SK-MEL-5 (cell line): ENCODE measurements at regions not wholly inside any gene's neighbourhood (a gene's known extent, or its start where the extent isn't known, plus 50 kb on each side); places are given as distances from the start of the nearest gene placed in this dataset.
A peak's percentile ranks its signal among the peaks of the same experiment; 100 is the strongest.

Experiments used
- DNase-seq: peaks from one replicate; pipeline ENCODE4 v3.0.0-alpha.2; 2016; ENCODE audit warnings: low read depth, low spot score
- in situ Hi-C: cut with HindIII; loops from 2 replicates; pipeline ENCODE4 v1.10.0; 2016; ENCODE audit warnings: low sequenced_read_pairs, high pct_unique_total_duplicates, low pct_unique_long_range_greater_than_20kb

DNA sequence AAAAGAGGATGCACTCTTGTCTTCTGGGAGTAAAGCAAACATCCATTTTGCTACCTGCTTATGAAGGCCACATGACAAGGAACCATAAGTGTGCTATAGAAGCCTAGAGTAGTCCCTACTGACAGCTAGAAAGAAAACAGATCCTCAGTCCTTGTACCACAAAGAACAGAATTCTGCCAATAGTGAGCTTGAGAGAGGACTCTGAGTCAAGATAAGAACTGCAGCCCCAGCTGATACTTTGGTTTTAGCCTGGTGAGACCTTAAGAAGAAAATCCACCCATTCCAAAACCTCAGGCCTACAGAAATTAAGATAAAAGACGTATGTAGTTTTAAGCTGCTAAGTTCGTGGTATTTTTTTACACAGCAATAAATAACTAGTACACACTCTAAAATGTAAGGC, 914.6 kb downstream of the PCDH19 start:
- no peak for DNase-seq
- in situ Hi-C loops = no loop called here

DNA sequence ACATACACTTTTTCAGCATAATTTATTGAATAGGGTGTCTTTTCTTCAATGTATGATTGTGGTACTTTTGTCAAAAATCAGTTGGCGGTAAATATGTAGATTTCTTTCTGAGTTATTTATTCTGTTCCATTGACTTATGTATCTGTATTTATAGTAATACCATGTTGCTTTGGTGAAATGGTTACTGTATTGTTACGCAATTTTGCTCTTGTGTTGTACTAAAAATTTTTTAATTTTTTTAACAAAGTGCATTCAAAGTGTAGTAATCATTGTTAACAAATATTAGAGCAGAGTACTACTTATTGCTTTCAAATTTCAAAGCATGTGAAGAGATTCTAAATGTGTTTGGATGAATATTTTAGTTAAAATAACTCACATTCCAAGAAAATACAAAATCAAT, 915.4 kb downstream of the PCDH19 start:
- no peak for DNase-seq
- in situ Hi-C loops = no loop called here

DNA sequence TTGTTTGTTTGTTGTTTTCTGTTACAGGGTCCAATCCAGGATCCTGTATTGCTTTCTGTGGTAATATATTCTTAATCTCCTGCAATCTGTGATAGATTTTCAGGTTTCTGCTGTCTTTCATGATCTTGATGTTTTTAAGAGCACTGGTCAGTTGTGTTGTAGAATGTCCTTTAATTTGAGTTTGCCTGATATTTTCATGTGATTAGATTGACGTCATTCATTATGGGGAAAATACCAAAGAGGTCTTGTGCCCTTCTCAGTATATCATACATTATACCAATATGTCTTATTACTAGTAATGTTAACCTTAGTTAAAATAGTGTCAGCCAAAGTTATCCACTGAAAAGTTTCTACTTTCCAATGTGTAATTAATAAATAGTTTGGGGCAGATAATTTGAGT, 929.3 kb downstream of the PCDH19 start:
- peak; percentile 55 for DNase-seq
- in situ Hi-C loops = no loop called here

DNA sequence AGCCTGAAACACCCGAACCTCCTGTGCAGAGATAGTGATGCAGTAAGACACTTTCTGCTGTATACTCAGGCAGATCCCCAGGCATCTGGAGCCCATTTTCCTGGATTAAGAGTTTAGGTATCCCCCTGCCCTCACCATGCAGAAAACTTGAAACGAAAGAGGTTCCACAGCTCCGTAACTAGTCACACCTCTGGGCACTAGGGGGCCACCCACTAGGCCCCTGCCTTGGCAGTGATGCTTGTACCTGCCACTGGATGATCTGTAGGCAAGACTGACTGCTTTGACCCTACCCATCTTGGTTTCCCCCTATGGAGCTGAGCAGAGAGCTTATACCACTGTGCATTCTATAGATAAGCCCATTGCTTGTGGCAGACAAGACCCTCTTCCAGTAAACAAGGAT, 940.6 kb downstream of the PCDH19 start:
- no peak for DNase-seq
- in situ Hi-C loops = no loop called here

DNA sequence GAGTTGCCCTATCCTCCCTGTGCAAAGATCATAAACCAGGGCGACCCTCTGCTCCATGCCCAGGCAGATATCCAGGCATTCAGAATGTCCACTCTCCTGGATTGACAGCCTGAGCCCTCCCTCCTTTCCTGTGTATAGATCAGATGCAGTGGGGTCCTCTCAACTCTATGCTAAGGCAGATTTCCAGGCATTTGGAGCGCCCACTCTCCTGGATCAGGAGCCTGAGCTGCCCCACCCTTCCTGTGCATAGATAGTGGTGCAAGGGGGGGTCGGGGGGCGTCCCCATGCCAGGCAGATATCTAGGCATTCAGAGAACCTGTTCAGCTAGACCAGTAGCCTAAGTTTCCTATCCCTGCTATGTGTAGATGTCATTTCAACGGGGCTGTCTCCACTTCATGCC, 941.1 kb downstream of the PCDH19 start:
- in situ Hi-C loops = no loop called here
- no peak for DNase-seq

DNA sequence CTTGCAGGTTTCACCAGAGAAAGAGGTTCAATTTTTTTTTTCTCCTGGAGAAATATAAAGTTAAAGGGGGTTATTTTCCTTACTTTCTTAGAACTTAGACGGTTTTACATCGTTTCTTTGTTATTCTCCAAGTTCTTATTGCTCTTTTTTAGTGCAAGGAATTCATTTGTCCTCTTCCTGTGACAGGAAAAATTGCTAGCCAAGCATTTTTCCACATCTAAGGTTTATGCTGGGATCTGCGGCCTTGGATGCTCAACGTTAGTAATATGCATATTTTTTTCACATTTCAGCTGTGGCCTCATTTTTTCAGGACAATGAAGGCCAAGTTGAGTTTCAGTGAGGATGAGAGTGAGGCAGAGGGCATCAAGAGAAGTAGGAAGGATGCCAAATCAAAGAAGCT, 948.9 kb downstream of the PCDH19 start:
- in situ Hi-C loops = no loop called here

DNA sequence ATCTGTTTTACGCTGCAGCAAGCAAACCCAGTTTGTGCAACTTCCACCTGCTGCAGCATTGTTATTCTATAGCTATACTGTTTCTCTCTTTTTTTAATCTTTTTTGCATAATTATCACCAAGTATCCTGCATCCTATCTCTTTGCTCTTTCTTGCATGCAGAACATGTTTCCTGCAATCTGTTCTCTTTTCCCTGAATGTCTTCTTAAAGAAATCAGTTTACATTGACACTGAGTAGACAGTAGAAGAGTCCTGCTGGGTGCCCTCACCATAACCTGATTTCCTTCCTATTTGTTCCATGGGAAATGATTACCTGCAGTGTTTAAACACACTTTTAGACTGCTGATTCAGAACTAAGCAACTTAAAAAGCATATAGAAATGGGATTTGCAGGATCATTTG, 964.7 kb downstream of the PCDH19 start:
- in situ Hi-C loops = no loop called here
- DNase-seq = no peak

More for the DNA sequence above, 948.9 kb downstream of the PCDH19 start:
- DNase-seq = no peak

DNA sequence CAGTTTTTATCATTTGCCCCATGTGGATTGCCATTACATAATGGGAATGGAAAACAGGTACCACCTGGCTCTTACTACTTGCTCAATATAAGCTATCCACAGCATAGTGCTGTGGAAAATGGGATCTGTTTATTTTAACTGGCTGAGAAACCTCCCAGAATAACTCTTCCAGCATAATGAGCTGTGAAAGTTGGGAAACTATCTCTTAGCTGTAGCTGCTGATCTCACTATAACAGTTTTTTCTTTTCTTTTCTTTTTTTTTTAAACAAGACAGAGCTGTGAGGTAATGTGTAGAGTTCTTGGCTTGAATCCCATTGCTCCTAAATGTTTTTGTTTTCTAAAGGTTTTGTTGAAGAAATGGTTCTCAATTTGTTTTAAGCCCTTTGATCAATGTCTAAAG, 988.3 kb downstream of the PCDH19 start:
- DNase-seq = no peak
- in situ Hi-C loops = no loop called here

DNA sequence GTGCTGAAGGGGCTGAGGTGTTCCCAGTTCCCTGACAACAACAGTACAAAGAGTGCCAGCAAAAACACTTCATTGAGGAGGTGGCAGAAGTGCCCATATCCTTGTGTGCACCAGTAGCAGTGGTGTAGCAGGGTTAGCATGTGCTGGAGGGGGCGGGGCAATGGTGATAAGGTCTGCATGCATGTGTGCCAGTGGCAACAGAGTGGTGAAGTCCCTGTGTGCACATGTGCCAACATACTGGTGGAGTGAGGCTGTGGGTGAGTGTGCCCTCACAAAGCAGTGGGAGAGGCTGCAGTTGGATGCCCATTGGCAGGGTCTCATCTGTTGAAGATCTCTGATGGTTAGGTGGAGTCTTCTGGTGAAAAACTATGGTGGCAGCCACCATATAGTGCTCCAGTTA, 994.6 kb downstream of the PCDH19 start:
- no peak for DNase-seq
- in situ Hi-C loops = no loop called here

DNA sequence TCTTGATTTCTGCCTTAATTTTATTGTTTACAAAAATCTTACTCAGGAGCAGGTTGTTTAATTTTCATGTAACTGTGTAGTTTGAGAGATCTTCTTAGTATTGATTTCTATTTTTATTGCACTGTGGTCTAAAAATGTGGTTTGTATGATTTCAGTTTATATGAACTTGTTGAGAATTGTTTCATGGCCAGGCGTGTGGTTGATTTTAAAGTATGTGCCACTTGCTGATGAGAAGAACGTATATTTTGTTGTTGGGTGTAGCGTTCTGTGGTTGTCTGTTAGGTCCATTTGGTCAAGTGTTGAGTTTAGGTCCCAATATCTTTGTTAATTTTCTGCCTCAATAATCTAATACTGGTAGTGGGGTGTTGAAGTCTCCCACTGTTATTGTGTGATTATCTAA, 996.8 kb downstream of the PCDH19 start:
- no peak for DNase-seq
- in situ Hi-C loops = no loop called here

DNA sequence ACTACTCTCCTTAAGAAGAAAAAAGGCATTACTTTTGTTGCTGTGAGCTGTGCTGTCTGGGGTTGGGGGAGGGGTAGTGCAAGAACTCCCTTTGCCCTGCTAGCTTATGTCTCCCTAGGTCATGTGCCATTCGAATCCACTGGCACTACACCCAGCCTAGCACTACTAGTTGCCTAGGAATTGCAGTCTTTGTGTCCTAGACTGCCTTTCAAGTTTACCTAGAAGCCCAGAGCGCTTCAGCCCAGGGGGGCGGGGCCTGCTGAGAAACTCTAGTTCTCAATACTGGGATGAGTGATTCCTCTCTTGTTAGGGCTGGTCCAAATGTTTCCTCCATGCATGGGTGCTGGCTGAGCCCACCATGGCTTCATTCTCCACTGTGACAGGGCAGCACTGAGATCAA, 1011.5 kb downstream of the PCDH19 start:
- no peak for DNase-seq
- in situ Hi-C loops = no loop called here

DNA sequence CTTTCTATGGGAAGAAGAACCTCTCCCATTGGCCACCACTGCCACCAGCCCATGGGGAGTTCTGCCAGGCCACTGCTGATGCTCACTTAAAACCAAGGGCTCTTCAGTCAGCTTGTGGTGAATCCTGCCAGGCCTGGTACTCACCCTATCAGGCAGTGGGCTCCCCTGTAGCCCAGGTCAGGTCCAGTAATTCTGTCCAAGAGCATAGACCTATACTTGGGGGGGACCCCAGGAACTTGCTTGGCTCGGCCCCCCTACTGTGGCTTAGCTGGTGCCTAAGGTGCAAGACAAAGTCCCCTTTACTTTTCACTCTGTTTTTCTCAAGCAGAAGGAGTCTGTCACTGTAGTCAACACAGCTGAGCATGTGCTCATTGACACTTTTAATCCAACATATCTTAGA, 1012.2 kb downstream of the PCDH19 start:
- in situ Hi-C loops = no loop called here
- DNase-seq = no peak

DNA sequence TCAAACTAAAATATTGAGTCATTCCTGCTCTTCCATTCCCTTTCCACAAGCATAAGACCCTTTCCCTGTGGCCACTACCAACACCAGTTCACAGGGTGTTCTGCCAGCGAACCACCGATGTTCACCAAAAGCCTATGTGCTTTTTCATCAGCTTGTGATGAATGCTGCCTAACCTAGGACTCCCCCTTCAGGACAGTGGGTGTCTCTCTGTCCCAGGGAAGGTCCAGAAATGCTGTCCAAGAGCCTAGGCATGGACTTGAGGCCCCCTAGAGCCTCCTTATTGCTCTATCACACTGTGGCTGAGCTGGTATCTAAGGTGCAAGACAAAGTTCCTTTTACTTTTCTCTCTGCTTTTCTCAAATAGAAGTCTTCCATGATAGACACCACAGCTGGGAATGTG, 1015.6 kb downstream of the PCDH19 start:
- peak; percentile 53 for DNase-seq

DNA sequence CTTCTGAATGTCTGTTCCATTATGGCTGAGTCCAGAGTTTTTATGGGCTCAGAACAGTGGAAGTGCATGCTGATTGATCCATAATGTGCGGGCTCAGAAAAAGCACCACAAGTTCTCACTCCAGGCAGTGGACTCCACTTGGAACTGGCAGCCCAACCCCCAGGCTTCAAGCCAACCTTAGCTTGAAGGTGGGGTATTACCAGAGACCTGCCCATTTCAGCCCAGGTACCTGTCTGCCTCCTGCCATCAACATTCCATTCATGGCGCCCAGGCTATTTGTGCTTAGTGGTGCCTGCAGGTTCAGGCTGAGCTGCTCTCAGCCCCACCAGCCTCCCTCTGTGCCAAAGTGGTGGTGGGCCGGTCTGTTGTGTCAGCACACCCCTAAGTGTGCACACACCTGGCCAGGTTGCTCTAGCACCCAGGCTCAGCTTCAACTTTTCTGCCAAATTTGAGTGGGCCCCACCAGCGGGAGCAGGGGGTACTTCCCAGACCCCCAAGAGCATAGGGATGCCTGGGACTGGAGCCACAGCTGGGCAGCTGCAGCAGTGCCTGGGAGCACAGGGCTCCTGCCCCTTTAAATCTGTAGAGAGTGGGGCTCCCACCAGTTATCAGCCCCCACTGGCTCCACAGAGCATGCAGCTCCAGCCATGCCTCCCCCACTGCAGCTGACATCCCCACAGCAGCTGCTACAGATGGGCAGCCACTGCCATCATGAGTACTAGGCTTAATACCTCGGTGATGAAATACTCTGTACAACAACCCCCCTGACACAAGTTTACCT, 1025.3 kb downstream of the PCDH19 start:
- in situ Hi-C loops = no loop called here
- DNase-seq = no peak

More for the DNA sequence above, 1015.6 kb downstream of the PCDH19 start:
- in situ Hi-C loops = no loop called here

DNA sequence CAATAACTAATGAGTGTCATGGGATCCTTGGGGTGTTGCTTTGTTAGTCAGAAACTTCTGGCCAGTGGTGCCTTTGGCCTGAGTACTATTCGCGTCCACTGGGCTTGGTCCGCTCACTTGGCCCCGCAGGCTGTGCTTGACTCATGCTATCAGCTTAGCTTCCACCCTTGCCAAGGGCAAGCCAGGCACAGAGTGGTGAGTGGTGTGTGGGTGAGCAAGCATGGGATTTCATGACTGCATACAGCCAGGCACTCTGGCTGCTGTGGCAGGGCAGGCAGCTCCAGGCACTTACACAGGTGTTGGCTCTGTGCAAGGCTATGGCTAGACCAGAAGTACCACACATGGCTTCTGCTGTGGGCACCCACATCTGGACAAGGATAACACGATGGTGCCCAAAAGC, 1026.3 kb downstream of the PCDH19 start:
- in situ Hi-C loops = no loop called here
- no peak for DNase-seq

DNA sequence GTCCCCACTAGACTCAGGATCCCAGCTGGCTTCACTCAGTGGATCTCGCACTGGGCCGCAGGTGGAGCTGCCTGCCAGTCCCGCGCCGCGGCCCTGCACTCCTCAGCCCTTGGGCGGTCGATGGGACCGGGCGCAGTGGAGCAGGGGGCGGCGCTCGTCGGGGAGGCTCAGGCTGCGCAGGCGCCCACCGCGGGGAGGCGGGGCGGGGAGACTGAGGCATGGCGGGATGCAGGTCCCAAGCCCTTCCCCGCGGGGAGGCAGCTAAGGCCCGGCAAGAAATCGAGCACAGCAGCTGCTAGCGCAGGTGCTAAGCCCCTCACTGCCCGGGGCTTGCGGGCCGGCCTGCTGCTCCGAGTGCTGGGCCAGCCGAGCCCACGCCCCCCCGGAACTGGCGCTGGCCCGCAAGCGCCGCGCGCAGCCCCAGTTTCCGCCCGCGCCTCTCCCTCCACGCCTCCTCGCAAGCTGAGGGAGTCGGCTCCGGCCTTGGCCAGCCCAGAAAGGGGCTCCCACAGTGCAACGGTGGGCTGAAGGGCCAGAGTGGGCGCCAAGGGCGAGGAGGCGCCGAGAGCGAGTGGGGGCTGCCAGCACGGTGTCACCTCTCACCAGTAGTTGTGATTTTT, 1038.0 kb downstream of the PCDH19 start:
- in situ Hi-C loops = no loop called here
- no peak for DNase-seq

DNA sequence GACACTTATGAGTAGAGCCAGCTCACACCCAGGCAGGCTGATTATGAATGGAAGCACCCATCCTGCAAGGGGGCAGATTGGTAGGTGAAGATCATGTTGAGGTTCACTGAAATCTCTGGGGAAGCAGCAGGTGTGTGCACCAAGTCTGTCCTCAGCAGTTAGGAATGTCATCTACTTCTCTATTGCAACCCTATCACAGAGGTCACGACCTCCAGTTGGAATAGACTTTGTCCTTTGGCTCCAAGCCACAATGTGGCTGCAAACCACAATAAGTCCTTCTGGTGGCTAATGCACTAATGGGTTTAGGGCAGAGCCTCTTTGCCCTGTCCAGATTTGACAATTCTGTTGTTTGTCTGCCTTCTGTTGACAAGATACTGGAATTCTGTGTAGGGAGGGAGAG, 1056.7 kb downstream of the PCDH19 start:
- no peak for DNase-seq
- in situ Hi-C loops = no loop called here

DNA sequence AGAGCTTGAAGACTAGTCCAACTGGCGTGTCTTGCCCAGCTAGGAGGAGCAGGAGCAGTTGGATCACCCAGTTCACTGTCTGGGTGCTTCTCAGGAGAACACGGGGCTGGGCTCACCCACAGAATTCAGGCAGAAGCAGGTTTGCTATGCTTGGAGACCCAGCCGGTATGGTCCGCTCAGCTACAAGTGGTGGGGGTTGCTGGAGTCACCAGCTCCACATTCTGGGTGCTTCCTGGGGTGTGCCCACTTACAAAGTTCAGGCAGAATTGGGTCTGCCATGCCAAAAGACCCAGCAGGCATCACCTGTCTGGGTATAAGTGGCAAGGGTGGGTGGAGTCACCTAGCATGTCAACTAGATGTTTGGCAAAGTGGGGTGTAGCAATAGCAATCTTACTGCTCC, 1061.8 kb downstream of the PCDH19 start:
- in situ Hi-C loops = no loop called here
- no peak for DNase-seq

DNA sequence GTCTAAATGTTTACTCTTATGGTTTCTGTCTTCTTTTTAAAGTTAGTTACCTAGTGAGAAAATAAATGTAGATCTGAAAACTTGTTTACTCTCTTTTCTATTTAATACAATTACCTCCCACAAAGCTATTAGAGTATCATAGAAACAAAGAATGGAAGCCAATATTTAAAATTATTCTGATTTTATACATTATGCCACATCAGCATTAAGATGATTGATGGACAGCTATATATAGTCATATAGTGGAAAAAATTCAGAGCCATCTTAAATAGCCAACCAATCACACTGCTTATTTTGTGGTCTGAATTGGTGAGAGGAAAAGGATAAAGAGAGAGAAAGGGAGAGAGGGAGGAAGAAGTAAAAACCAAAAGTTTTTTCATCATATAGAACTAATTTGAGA, 1101.8 kb downstream of the PCDH19 start:
- in situ Hi-C loops = no loop called here
- DNase-seq = no peak
